ENCODE measurements at regions not wholly inside any gene's neighbourhood (a gene's known extent, or its start where the extent isn't known, plus 50 kb on each side); places are given as distances from the start of the nearest gene placed in this dataset.

- Histone ChIP-seq H3K27me3 (ENCODE audit: control insufficient read depth, insufficient read depth, low read length) (no peaks in the 10 kb centered on the region), H3K36me3 (ENCODE audit: control insufficient read depth, insufficient read depth, low read length) (no peaks in the 10 kb centered on the region), H3K9me3 (ENCODE audit: control insufficient read depth, insufficient read depth, low read depth, low read length) (no peaks in the 10 kb centered on the region), H3K4me1 (ENCODE audit: control insufficient read depth, insufficient read depth, low read length) (no peaks in the 10 kb centered on the region), H3K4me3 (ENCODE audit: low read depth in 2 of 2, low read length in 2 of 2) (no peak overlapping the region), H3K27ac (ENCODE audit: low read length) (no peak overlapping the region)
- intact Hi-C loops (cut with micrococcal nuclease; ENCODE audit: unreplicated experiment) = no loop called here
- TF ChIP-seq POLR2AphosphoS5 (IDR thresholded peaks at IDR 0.05; ENCODE audit: low read depth, low read length) (no peak), SIN3A (IDR thresholded peaks at IDR 0.05; ENCODE audit: borderline replicate concordance, insufficient read depth, low read depth, low read length) (no peak), REST (IDR thresholded peaks at IDR 0.05; ENCODE audit: insufficient read depth in 1 of 2, low read depth in 2 of 2, low read length in 1 of 2) (no peak), CTCF (IDR thresholded peaks at IDR 0.05) (no peak), TCF7L2 (IDR thresholded peaks at IDR 0.05; ENCODE audit: low read depth, low read length) (no peak)
- in situ Hi-C loops (cut with HindIII; ENCODE audit: low pct_unique_long_range_greater_than_20kb, low sequenced_read_pairs) = no loop called here
- ChIA-PET CTCF (no interaction called here), POLR2A (no interaction called here)
- ATAC-seq = no peak
- no peak for DNase-seq (ENCODE audit: low read depth, low spot score)
- no TSS peak for BruUV-seq (replicated peaks)
Observed at GRCh38 chrX:23612846-23613245, 54.4 kb upstream of the PRDX4 start.

- Histone ChIP-seq H3K4me1 (ENCODE audit: control insufficient read depth, insufficient read depth, low read length) (no peaks in the 10 kb centered on the region), H3K27ac (ENCODE audit: low read length) (no peak overlapping the region), H3K36me3 (ENCODE audit: control insufficient read depth, insufficient read depth, low read length) (no peaks in the 10 kb centered on the region), H3K4me3 (ENCODE audit: low read depth in 2 of 2, low read length in 2 of 2) (no peak overlapping the region), H3K9me3 (ENCODE audit: control insufficient read depth, insufficient read depth, low read depth, low read length) (no peaks in the 10 kb centered on the region), H3K27me3 (ENCODE audit: control insufficient read depth, insufficient read depth, low read length) (no peaks in the 10 kb centered on the region)
- CTCF ChIA-PET = no interaction called here
- POLR2A ChIA-PET = no interaction called here
- intact Hi-C loops (cut with micrococcal nuclease; ENCODE audit: unreplicated experiment) = no loop called here
- ATAC-seq = no peak
- DNase-seq (ENCODE audit: low read depth, low spot score) = no peak
- BruUV-seq (replicated peaks) = no TSS peak
- TF ChIP-seq SIN3A (IDR thresholded peaks at IDR 0.05; ENCODE audit: borderline replicate concordance, insufficient read depth, low read depth, low read length) (no peak), POLR2AphosphoS5 (IDR thresholded peaks at IDR 0.05; ENCODE audit: low read depth, low read length) (no peak), CTCF (IDR thresholded peaks at IDR 0.05) (peak; percentile 61; the same call in 1 of the 2 replicates), REST (IDR thresholded peaks at IDR 0.05; ENCODE audit: insufficient read depth in 1 of 2, low read depth in 2 of 2, low read length in 1 of 2) (no peak), TCF7L2 (IDR thresholded peaks at IDR 0.05; ENCODE audit: low read depth, low read length) (no peak)
- in situ Hi-C loops (cut with HindIII; ENCODE audit: low pct_unique_long_range_greater_than_20kb, low sequenced_read_pairs) = no loop called here
Observed at GRCh38 chrX:23616361-23616760, 50.9 kb upstream of the PRDX4 start.
